ENCODE measurements at regions not wholly inside any gene's neighbourhood (a gene's known extent, or its start where the extent isn't known, plus 50 kb on each side); places are given as distances from the start of the nearest gene placed in this dataset.

DNA sequence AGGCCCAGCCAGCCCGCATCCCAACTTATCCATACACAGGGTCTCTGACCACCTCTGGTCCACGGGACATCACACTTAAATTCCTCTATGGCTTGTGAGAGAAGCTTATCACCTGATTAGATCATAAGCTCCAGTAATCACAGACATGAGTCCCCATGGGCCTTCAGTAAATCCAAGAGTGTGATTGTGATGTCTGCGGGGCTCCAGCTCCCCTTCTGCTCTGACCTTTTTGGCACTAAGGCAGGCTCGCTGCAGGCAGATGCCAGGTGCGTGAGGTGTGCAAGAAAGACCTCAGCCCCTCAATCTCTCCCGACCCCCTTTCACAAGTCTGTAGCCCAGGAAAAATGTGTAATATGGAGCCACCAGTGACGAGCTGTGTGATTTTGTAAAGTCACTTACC, 127.6 kb upstream of the DUSP22 start:
- Histone ChIP-seq H3K27me3 (ENCODE audit: insufficient read depth, insufficient read length) (no peaks in the 10 kb centered on the region), H3K4me3 (ENCODE audit: insufficient read length, low read depth) (no peak overlapping the region), H3K9me3 (ENCODE audit: insufficient read depth, low read length) (no peaks in the 10 kb centered on the region), H3K4me1 (ENCODE audit: insufficient read depth, insufficient read length) (no peaks in the 10 kb centered on the region), H3K9ac (ENCODE audit: insufficient read length, low read depth) (no peak overlapping the region), H3K36me3 (ENCODE audit: insufficient read depth, insufficient read length, low read length) (no peaks in the 10 kb centered on the region)
- DNase-seq (ENCODE audit: low read depth, low spot score): no peak
- TF ChIP-seq ZNF274 (IDR thresholded peaks at IDR 0.05; ENCODE audit: low read depth, low read length): no peak
- TF ChIP-seq YY1 (IDR thresholded peaks at IDR 0.05; ENCODE audit: insufficient read depth, insufficient read length): no peak
- no peak for TF ChIP-seq SUZ12 (IDR thresholded peaks at IDR 0.05; ENCODE audit: extremely low read depth, insufficient read depth, insufficient read length)

DNA sequence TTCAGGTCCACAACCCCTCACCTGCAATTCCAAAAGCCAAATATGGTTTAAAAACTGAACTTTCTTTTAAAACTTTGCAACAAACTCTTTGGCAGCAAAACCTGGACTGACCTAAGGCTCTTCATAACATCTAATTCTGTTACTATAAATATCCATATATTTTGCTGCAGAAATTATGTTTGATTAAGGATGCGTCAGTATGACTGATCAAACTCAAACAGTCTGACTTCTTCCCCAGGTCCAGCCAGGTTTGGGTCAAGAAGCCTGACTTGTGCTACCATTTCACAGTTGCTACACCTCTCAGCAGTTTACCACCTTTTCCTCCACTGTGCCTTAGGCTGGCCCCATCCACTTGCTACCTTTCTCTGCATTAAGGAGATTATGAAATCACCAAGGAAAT, 127.0 kb upstream of the DUSP22 start:
- no peaks in the 10 kb centered on the region for H3K4me1 ChIP-seq (ENCODE audit: insufficient read depth, insufficient read length)
- no peak overlapping the region for H3K9ac ChIP-seq (ENCODE audit: insufficient read length, low read depth)
- no peaks in the 10 kb centered on the region for H3K9me3 ChIP-seq (ENCODE audit: insufficient read depth, low read length)
- no peak for DNase-seq (ENCODE audit: low read depth, low spot score)
- TF ChIP-seq ZNF274 (IDR thresholded peaks at IDR 0.05; ENCODE audit: low read depth, low read length) (no peak), SUZ12 (IDR thresholded peaks at IDR 0.05; ENCODE audit: extremely low read depth, insufficient read depth, insufficient read length) (no peak), YY1 (IDR thresholded peaks at IDR 0.05; ENCODE audit: insufficient read depth, insufficient read length) (no peak)
- no peak overlapping the region for H3K4me3 ChIP-seq (ENCODE audit: insufficient read length, low read depth)
- H3K36me3 ChIP-seq (ENCODE audit: insufficient read depth, insufficient read length, low read length): no peaks in the 10 kb centered on the region
- no peaks in the 10 kb centered on the region for H3K27me3 ChIP-seq (ENCODE audit: insufficient read depth, insufficient read length)

DNA sequence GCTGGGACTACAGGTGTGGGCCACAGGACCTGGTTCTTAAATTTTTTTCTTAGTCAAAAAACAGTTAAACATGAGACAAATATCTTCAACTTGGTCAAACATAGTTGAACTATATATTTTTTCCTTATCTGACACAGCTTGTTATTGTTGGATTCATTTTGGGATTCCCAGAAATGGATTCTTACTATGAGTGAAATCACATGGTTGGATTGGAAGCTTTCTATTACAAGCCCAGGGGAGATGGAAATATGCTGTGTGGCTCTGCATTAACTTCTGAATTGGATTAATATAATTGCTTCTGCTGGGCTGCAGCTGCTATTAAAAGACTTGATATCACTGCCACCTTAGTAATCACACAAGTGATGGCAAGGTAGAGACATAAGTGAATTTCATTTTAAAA, 126.4 kb upstream of the DUSP22 start:
- no peaks in the 10 kb centered on the region for H3K36me3 ChIP-seq (ENCODE audit: insufficient read depth, insufficient read length, low read length)
- no peaks in the 10 kb centered on the region for H3K27me3 ChIP-seq (ENCODE audit: insufficient read depth, insufficient read length)
- H3K4me1 ChIP-seq (ENCODE audit: insufficient read depth, insufficient read length): no peaks in the 10 kb centered on the region
- H3K9ac ChIP-seq (ENCODE audit: insufficient read length, low read depth): no peak overlapping the region
- no peak overlapping the region for H3K4me3 ChIP-seq (ENCODE audit: insufficient read length, low read depth)
- no peaks in the 10 kb centered on the region for H3K9me3 ChIP-seq (ENCODE audit: insufficient read depth, low read length)
- TF ChIP-seq SUZ12 (IDR thresholded peaks at IDR 0.05; ENCODE audit: extremely low read depth, insufficient read depth, insufficient read length): no peak
- no peak for TF ChIP-seq YY1 (IDR thresholded peaks at IDR 0.05; ENCODE audit: insufficient read depth, insufficient read length)
- no peak for TF ChIP-seq ZNF274 (IDR thresholded peaks at IDR 0.05; ENCODE audit: low read depth, low read length)
- DNase-seq (ENCODE audit: low read depth, low spot score): no peak

DNA sequence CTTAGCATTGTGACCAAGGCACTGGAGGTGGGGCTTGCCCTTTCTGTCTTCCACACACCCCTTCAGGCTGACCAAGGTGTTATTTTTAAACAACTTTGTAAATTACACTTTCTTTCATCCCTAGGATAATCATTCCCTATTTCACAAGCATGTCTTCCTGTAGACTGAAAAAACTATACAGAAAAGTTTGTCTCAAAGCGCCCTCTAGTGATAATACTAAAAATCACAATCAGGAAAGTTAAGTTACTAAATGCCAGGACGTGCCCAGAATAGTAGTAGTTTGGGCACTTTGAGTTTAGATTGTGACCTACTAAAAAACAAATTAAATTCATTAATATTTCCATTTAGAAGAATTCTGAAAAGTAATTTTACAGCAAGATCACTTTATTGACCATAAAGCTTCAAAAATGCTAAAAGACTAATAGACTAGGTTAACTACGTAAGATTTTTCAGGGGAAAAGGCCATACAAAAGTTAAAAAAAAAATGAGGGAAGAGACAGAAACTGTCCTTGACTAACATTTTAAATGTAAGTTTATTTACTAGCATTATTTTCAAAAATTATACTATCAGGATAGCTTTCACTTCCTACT, 123.3 kb upstream of the DUSP22 start:
- no peak overlapping the region for H3K9ac ChIP-seq (ENCODE audit: insufficient read length, low read depth)
- TF ChIP-seq SUZ12 (IDR thresholded peaks at IDR 0.05; ENCODE audit: extremely low read depth, insufficient read depth, insufficient read length) (no peak), YY1 (IDR thresholded peaks at IDR 0.05; ENCODE audit: insufficient read depth, insufficient read length) (no peak), ZNF274 (IDR thresholded peaks at IDR 0.05; ENCODE audit: low read depth, low read length) (no peak)
- H3K36me3 ChIP-seq (ENCODE audit: insufficient read depth, insufficient read length, low read length): no peaks in the 10 kb centered on the region
- no peak overlapping the region for H3K4me3 ChIP-seq (ENCODE audit: insufficient read length, low read depth)
- H3K27me3 ChIP-seq (ENCODE audit: insufficient read depth, insufficient read length): no peaks in the 10 kb centered on the region
- H3K9me3 ChIP-seq (ENCODE audit: insufficient read depth, low read length): peaks cover 4% of the 10 kb centered on the region; the same call in 1 of the 2 replicates
- no peaks in the 10 kb centered on the region for H3K4me1 ChIP-seq (ENCODE audit: insufficient read depth, insufficient read length)
- DNase-seq (ENCODE audit: low read depth, low spot score): no peak

DNA sequence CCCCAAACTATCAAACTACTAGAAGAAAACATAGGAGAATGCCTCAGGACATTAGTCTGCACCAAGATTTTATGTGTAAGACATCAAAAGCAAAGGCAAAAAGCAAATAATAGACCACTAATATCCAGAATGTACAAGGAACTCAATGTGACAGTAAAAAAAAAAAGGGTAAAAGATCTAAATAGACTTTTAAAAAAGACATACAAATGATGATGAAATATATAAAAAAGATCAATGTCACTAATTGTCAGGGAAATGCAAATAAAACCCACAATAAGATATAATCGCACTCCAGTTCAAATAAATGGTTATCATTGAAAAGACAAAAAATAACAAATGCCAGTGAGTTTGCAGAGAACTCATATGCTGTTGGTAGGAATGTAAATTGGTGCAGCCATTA, 118.3 kb upstream of the DUSP22 start:
- no peaks in the 10 kb centered on the region for H3K4me1 ChIP-seq (ENCODE audit: insufficient read depth, insufficient read length)
- no peak for TF ChIP-seq SUZ12 (IDR thresholded peaks at IDR 0.05; ENCODE audit: extremely low read depth, insufficient read depth, insufficient read length)
- TF ChIP-seq ZNF274 (IDR thresholded peaks at IDR 0.05; ENCODE audit: low read depth, low read length): no peak
- TF ChIP-seq YY1 (IDR thresholded peaks at IDR 0.05; ENCODE audit: insufficient read depth, insufficient read length): no peak
- no peak overlapping the region for H3K9ac ChIP-seq (ENCODE audit: insufficient read length, low read depth)
- no peak for DNase-seq (ENCODE audit: low read depth, low spot score)
- H3K4me3 ChIP-seq (ENCODE audit: insufficient read length, low read depth): no peak overlapping the region
- peaks cover 5% of the 10 kb centered on the region; the same call in 1 of the 2 replicates for H3K9me3 ChIP-seq (ENCODE audit: insufficient read depth, low read length)
- H3K27me3 ChIP-seq (ENCODE audit: insufficient read depth, insufficient read length): no peaks in the 10 kb centered on the region
- H3K36me3 ChIP-seq (ENCODE audit: insufficient read depth, insufficient read length, low read length): no peaks in the 10 kb centered on the region

DNA sequence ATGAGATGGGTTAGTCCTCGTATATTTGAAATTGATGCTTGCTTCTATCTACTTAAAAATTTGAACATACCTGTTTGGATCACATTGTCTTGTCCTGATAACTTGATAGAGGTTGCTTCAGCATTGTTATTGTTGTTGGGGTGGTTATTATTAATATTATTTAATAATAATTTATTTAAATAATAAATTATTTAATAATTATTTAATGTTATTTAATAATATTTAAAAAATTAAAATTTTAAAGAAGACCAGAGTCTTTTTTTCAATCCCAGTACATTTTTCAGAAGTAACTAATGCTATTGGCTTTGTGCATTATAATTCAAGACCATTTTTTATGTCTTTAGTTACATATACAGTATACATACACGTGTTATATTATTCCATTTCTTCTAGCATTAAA, 116.6 kb upstream of the DUSP22 start:
- Histone ChIP-seq H3K36me3 (ENCODE audit: insufficient read depth, insufficient read length, low read length) (no peaks in the 10 kb centered on the region), H3K27me3 (ENCODE audit: insufficient read depth, insufficient read length) (no peaks in the 10 kb centered on the region), H3K9me3 (ENCODE audit: insufficient read depth, low read length) (peaks cover 11% of the 10 kb centered on the region; the same call in 1 of the 2 replicates), H3K4me1 (ENCODE audit: insufficient read depth, insufficient read length) (no peaks in the 10 kb centered on the region), H3K9ac (ENCODE audit: insufficient read length, low read depth) (no peak overlapping the region), H3K4me3 (ENCODE audit: insufficient read length, low read depth) (no peak overlapping the region)
- no peak for TF ChIP-seq ZNF274 (IDR thresholded peaks at IDR 0.05; ENCODE audit: low read depth, low read length)
- no peak for TF ChIP-seq YY1 (IDR thresholded peaks at IDR 0.05; ENCODE audit: insufficient read depth, insufficient read length)
- no peak for TF ChIP-seq SUZ12 (IDR thresholded peaks at IDR 0.05; ENCODE audit: extremely low read depth, insufficient read depth, insufficient read length)
- DNase-seq (ENCODE audit: low read depth, low spot score): no peak

DNA sequence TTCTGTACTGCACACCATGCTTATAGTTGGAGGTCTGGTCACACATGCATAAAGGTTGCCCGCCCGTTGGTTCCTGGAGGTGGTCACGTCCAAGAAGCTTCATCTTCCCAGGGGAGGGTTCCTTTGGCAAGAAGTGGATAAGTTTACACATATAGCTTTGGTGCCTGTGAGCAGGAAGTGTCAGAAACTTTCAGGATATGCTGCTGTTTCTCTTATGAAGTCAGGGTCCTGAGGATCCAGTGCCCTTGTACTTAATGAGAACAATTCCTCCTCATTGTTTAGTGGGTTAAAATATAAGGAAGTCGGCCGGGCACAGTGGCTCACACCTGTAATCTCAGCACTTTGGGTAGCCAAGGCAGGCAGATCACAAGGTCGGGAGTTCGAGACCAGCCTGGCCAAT, 115.5 kb upstream of the DUSP22 start:
- Histone ChIP-seq H3K4me3 (ENCODE audit: insufficient read length, low read depth) (no peak overlapping the region), H3K36me3 (ENCODE audit: insufficient read depth, insufficient read length, low read length) (no peaks in the 10 kb centered on the region), H3K9me3 (ENCODE audit: insufficient read depth, low read length) (peaks cover 7% of the 10 kb centered on the region; the same call in 1 of the 2 replicates), H3K9ac (ENCODE audit: insufficient read length, low read depth) (no peak overlapping the region), H3K4me1 (ENCODE audit: insufficient read depth, insufficient read length) (no peaks in the 10 kb centered on the region), H3K27me3 (ENCODE audit: insufficient read depth, insufficient read length) (no peaks in the 10 kb centered on the region)
- DNase-seq (ENCODE audit: low read depth, low spot score): no peak
- TF ChIP-seq YY1 (IDR thresholded peaks at IDR 0.05; ENCODE audit: insufficient read depth, insufficient read length): no peak
- TF ChIP-seq ZNF274 (IDR thresholded peaks at IDR 0.05; ENCODE audit: low read depth, low read length): no peak
- TF ChIP-seq SUZ12 (IDR thresholded peaks at IDR 0.05; ENCODE audit: extremely low read depth, insufficient read depth, insufficient read length): no peak

Measured in NT2/D1 (cell line).